ENCODE measurements at regions not wholly inside any gene's neighbourhood (a gene's known extent, or its start where the extent isn't known, plus 50 kb on each side); places are given as distances from the start of the nearest gene placed in this dataset.

- H3K4me3 ChIP-seq (ENCODE audit: low read depth, low read length), result no peak overlapping the region
- TF ChIP-seq CTCF (IDR thresholded peaks at IDR 0.05; ENCODE audit: low read depth, low read length, missing control alignments), result no peak
- no peak for DNase-seq (ENCODE audit: low read depth)
Measured at GRCh38 chr12:67794161-67794560, 145.6 kb downstream of the DYRK2 start.

DNA sequence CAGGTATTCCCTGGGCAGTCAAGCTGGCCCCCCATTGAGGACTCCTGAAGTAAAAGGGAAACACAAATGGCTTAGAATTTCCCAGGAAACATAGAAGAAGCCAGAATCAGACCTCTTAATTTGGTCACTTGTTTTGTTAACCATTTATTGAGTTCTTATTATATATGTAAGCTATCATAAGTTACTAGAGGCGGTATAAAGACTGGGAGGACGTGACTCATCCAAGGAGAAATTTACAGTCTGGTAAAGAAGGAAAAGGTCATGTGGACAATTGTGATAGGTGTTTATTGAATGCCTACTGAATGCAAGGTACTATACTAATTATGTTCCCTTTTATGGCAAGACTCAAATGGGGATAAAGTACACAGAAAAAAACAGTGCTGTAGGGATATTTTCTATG lies 146.7 kb downstream of the DYRK2 start:
- no peak for TF ChIP-seq CTCF (IDR thresholded peaks at IDR 0.05; ENCODE audit: low read depth, low read length, missing control alignments)
- no peak overlapping the region for H3K4me3 ChIP-seq (ENCODE audit: low read depth, low read length)
- no peak for DNase-seq (ENCODE audit: low read depth)

GRCh38 chr12:67797185-67797741 lies 148.7 kb downstream of the DYRK2 start:
- no peak for DNase-seq (ENCODE audit: low read depth)
- H3K4me3 ChIP-seq (ENCODE audit: low read depth, low read length), result no peak overlapping the region
- no peak for TF ChIP-seq CTCF (IDR thresholded peaks at IDR 0.05; ENCODE audit: low read depth, low read length, missing control alignments)

- H3K4me3 ChIP-seq (ENCODE audit: low read depth, low read length), result no peak overlapping the region
- TF ChIP-seq CTCF (IDR thresholded peaks at IDR 0.05; ENCODE audit: low read depth, low read length, missing control alignments), result no peak
- DNase-seq (ENCODE audit: low read depth), result no peak
Measured at GRCh38 chr12:67797753-67798152, 149.2 kb downstream of the DYRK2 start.

GRCh38 chr12:67798768-67799167 lies 150.2 kb downstream of the DYRK2 start:
- TF ChIP-seq CTCF (IDR thresholded peaks at IDR 0.05; ENCODE audit: low read depth, low read length, missing control alignments), result no peak
- no peak for DNase-seq (ENCODE audit: low read depth)
- no peak overlapping the region for H3K4me3 ChIP-seq (ENCODE audit: low read depth, low read length)

GRCh38 chr12:67802731-67803130 lies 154.2 kb downstream of the DYRK2 start:
- TF ChIP-seq CTCF (IDR thresholded peaks at IDR 0.05; ENCODE audit: low read depth, low read length, missing control alignments), result no peak
- no peak for DNase-seq (ENCODE audit: low read depth)
- no peak overlapping the region for H3K4me3 ChIP-seq (ENCODE audit: low read depth, low read length)

- no peak for TF ChIP-seq CTCF (IDR thresholded peaks at IDR 0.05; ENCODE audit: low read depth, low read length, missing control alignments)
- no peak for DNase-seq (ENCODE audit: low read depth)
- H3K4me3 ChIP-seq (ENCODE audit: low read depth, low read length), result no peak overlapping the region
Measured at GRCh38 chr12:67803278-67803993, 154.9 kb downstream of the DYRK2 start.

Measured in GM12864 (cell line).